Upper lobe of left lung (tissue), 6 donors: ENCODE measurements at regions not wholly inside any gene's neighbourhood (a gene's known extent, or its start where the extent isn't known, plus 50 kb on each side); places are given as distances from the start of the nearest gene placed in this dataset.

Experiments used
- ATAC-seq, 2 donors: fragments of 200-7000 bp; cut with Tn5 transposase; one replicate each; pipeline ENCODE4 v1.9.1; 2022; ENCODE audit warnings: mild to moderate bottlenecking in 2 of 2, moderate library complexity in 2 of 2; ENCODE audit not compliant: low FRiP score in 2 of 2
- DNase-seq, 2 donors: peaks; one replicate each; pipeline ENCODE4 v3.0.0-alpha.2; 2019 to 2020
- H3K27ac ChIP-seq, 4 donors: fragments of 200-600 bp; sonication (generic); one replicate each; pipeline ENCODE4 v1.5.1; 2016 to 2019
- H3K27me3 ChIP-seq, 4 donors: fragments of 200-600 bp; sonication (generic); one replicate each; pipeline ENCODE4 v1.5.1; 2017 to 2019
- H3K36me3 ChIP-seq, 4 donors: fragments of 200-600 bp; sonication (generic); one replicate each; pipeline ENCODE4 v1.5.1; 2016 to 2019
- H3K4me1 ChIP-seq, 4 donors: fragments of 200-600 bp; sonication (generic); one replicate each; pipeline ENCODE4 v1.5.1; 2018 to 2019
- H3K4me3 ChIP-seq, 4 donors: fragments of 200-600 bp; sonication (generic); one replicate each; pipeline ENCODE4 v1.5.1; 2017 to 2019; ENCODE audit warnings: mild to moderate bottlenecking in 2 of 4, moderate library complexity in 1 of 4
- H3K9me3 ChIP-seq, 4 donors: fragments of 200-600 bp; sonication (generic); one replicate each; pipeline ENCODE4 v1.5.1; 2018 to 2019
- EP300 ChIP-seq, 4 donors: sonication (generic); formaldehyde crosslinking; IDR thresholded peaks; one replicate each; pipeline ENCODE4 v1.5.1; 2017; ENCODE audit warnings: antibody characterized with exemption in 4 of 4, control low read depth in 2 of 4
- POLR2A ChIP-seq, 4 donors: fragments of 450-650 bp; IDR thresholded peaks; one replicate each; pipeline ENCODE4 v1.5.1; 2016 to 2017; ENCODE audit warnings: antibody characterized with exemption in 4 of 4, mild to moderate bottlenecking in 2 of 4
- POLR2AphosphoS5 ChIP-seq, 2 donors: sonication (generic); formaldehyde crosslinking; IDR thresholded peaks; one replicate each; pipeline ENCODE4 v1.5.1; 2017; ENCODE audit warnings: antibody characterized with exemption in 2 of 2
- WGBS, 2 donors: methylation state at CpG; one replicate each; pipeline ENCODE4 v1.1.5; 2017 to 2018; 5-methylcytosine and 5-hydroxymethylcytosine counted together
- TF ChIP-seq, protein P1 (sequence below), 6 experiments: fragments of 450-650 bp in 4 of 6; fragments of 200-600 bp in 2 of 6; sonication (generic) in 2 of 6; IDR thresholded peaks; one replicate each; pipeline ENCODE4 v1.5.1; 2016 to 2019; ENCODE audit warnings: antibody characterized with exemption in 6 of 6
- donor health status: DM: no; HTN: no; CAD: no; lungs with moderate emphysema.
- donor health status: DM: no; HTN: yes; CAD: no; lungs with severe emphysema.

DNA sequence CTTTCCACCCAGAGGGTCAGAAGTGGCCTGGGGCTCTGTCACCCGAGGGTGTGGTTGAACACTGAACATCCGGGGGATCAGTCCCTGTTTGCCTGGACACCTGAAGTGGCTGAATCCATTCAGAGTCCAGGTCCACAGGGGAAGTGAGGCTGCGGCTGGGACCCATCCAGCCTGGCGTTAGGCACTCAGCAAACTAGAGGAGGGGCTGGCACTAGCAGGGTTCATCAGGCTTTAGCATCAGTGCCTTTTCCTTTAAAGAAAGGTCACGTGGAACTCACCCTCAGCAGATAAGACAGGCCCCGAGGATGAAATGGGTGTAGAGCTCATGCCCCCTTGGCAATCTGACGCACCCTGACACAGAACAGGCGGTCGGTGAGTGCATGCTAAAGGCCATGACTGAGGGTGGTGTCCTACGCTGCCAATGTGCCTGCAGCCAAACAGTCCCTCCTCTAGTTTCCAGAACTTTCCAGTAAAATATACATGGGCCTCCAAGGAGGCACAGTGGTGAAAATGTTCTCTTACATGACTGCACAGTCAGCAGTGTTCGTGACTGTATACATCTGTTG lies 72.4 kb upstream of the ARHGEF7 start:
- H3K27me3 ChIP-seq, result no peaks in the 10 kb centered on the region
- no peak overlapping the region for H3K4me3 ChIP-seq
- no peak overlapping the region for H3K27ac ChIP-seq
- DNase-seq, result no peak
- TF ChIP-seq POLR2AphosphoS5 (IDR thresholded peaks at IDR 0.05), result no peak
- no peak for TF ChIP-seq EP300 (IDR thresholded peaks at IDR 0.05)
- TF ChIP-seq, protein P1, sequence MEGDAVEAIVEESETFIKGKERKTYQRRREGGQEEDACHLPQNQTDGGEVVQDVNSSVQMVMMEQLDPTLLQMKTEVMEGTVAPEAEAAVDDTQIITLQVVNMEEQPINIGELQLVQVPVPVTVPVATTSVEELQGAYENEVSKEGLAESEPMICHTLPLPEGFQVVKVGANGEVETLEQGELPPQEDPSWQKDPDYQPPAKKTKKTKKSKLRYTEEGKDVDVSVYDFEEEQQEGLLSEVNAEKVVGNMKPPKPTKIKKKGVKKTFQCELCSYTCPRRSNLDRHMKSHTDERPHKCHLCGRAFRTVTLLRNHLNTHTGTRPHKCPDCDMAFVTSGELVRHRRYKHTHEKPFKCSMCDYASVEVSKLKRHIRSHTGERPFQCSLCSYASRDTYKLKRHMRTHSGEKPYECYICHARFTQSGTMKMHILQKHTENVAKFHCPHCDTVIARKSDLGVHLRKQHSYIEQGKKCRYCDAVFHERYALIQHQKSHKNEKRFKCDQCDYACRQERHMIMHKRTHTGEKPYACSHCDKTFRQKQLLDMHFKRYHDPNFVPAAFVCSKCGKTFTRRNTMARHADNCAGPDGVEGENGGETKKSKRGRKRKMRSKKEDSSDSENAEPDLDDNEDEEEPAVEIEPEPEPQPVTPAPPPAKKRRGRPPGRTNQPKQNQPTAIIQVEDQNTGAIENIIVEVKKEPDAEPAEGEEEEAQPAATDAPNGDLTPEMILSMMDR (IDR thresholded peaks at IDR 0.05), result no peak
- no peak for TF ChIP-seq POLR2A (IDR thresholded peaks at IDR 0.05)
- ATAC-seq, result no peak
- peaks cover 0 to 11% (median 4%) of the 10 kb centered on the region in 4 donors for H3K4me1 ChIP-seq
- no peaks in the 10 kb centered on the region for H3K9me3 ChIP-seq
- no peaks in the 10 kb centered on the region for H3K36me3 ChIP-seq
- 77 to 86% methylated on average over 7 to 11 of the region's 11 CpGs for WGBS, 2 donors

DNA sequence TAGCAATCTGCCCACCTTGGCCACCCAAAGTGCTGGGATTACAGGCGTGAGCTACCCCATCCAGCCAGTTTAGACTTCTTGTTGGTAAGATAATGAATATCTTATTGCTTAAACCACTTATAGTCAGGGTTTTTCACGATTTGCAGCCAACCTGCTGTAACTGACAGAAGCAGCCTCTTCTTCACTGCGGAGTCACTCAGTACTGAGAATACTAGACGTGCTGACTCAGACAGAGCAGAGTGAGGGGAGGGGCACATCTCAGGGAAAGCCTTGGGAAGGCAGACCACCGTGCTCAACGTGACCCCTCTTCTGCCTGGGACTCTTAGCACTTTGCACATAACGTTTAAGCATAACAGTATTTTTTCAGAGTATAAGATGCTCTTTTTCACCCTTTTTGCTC lies 74.3 kb upstream of the ARHGEF7 start:
- WGBS, 2 donors, result 65% methylated on average over 7 of the region's 7 CpGs
- no peak for ATAC-seq
- H3K9me3 ChIP-seq, result no peaks in the 10 kb centered on the region
- TF ChIP-seq POLR2A (IDR thresholded peaks at IDR 0.05), result no peak
- no peak for TF ChIP-seq POLR2AphosphoS5 (IDR thresholded peaks at IDR 0.05)
- TF ChIP-seq EP300 (IDR thresholded peaks at IDR 0.05), result no peak
- TF ChIP-seq, protein P1 (IDR thresholded peaks at IDR 0.05), result no peak
- H3K36me3 ChIP-seq, result no peaks in the 10 kb centered on the region
- no peaks in the 10 kb centered on the region for H3K27me3 ChIP-seq
- H3K27ac ChIP-seq, result no peak overlapping the region
- DNase-seq, result no peak
- H3K4me1 ChIP-seq, result no peaks in the 10 kb centered on the region
- no peak overlapping the region for H3K4me3 ChIP-seq

DNA sequence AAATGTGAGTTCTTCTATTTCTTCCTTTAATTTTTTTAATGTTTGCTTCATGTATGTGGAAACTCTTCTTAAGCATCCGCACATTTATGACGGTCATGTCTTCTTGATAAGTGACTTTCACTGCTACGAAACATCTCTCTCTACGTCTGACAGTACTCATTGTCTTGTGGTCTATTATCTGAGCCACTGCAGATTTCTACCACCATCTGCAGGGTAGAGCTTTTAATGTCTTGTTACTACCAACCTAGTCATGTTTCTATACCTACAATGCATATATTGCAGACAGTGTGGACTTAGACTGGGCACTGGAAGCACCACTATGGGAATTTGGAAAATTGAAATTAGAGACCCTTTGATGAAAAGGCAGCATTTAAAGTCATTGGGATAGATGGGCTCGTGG lies 75.4 kb upstream of the ARHGEF7 start:
- no peak for TF ChIP-seq POLR2AphosphoS5 (IDR thresholded peaks at IDR 0.05)
- TF ChIP-seq, protein P1 (IDR thresholded peaks at IDR 0.05), result no peak
- no peak for TF ChIP-seq POLR2A (IDR thresholded peaks at IDR 0.05)
- TF ChIP-seq EP300 (IDR thresholded peaks at IDR 0.05), result no peak
- H3K36me3 ChIP-seq, result no peaks in the 10 kb centered on the region
- no peaks in the 10 kb centered on the region for H3K27me3 ChIP-seq
- no peak for DNase-seq
- no peak overlapping the region for H3K27ac ChIP-seq
- H3K4me1 ChIP-seq, result no peaks in the 10 kb centered on the region
- H3K4me3 ChIP-seq, result no peak overlapping the region
- ATAC-seq, result no peak
- no peaks in the 10 kb centered on the region for H3K9me3 ChIP-seq
- 76 to 77% methylated on average over 5 of the region's 5 CpGs for WGBS, 2 donors

DNA sequence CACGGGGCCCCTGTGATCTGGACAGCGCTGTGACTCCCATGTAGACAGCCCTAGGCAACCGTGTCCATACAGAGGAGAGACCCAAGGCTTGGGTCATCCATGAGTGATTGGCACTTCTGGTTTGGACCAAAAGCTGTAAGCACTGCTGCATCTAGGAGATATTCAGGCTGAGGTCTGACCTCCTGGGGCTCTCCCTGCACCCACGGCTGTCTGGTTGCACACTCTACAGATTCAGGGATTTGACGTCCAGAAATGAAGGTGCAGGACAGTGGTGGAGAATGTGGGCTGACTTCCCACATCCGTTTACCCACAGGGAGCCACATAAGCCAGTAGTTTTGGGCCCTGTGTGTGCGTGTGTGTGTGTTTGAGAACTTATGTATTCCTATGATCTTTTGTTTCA lies 76.2 kb upstream of the ARHGEF7 start:
- TF ChIP-seq, protein P1 (IDR thresholded peaks at IDR 0.05), result no peak
- TF ChIP-seq POLR2A (IDR thresholded peaks at IDR 0.05) (no peak), EP300 (IDR thresholded peaks at IDR 0.05) (no peak), POLR2AphosphoS5 (IDR thresholded peaks at IDR 0.05) (no peak)
- no peak for ATAC-seq
- 73 to 79% methylated on average over 7 of the region's 7 CpGs for WGBS, 2 donors

DNA sequence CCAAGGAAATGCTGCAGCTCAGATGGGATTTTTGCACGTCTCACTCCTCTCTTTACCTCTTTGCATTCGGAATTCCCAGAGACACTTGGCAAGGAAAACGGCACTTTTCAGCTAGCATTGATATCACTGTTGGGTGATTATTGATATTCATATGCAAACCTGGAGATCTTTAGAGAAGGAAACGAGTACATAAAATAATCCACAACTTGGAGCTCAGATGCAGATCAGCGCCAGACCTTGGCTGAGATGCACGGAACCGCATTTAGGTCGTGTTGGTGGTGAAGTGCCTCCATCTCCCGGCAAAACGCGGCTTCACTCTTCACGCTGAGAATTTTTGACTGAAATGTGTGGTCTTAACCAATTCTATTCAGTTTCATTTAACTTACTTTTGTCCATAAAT lies 77.2 kb upstream of the ARHGEF7 start:
- no peaks in the 10 kb centered on the region for H3K36me3 ChIP-seq
- no peaks in the 10 kb centered on the region for H3K4me1 ChIP-seq
- WGBS, 2 donors, result 76 to 79% methylated on average over 12 of the region's 12 CpGs
- H3K27me3 ChIP-seq, result no peaks in the 10 kb centered on the region
- TF ChIP-seq POLR2A (IDR thresholded peaks at IDR 0.05) (no peak), POLR2AphosphoS5 (IDR thresholded peaks at IDR 0.05) (no peak), EP300 (IDR thresholded peaks at IDR 0.05) (no peak)
- TF ChIP-seq, protein P1 (IDR thresholded peaks at IDR 0.05), result no peak
- no peak overlapping the region for H3K27ac ChIP-seq
- DNase-seq (no peak), ATAC-seq (no peak)
- no peaks in the 10 kb centered on the region for H3K9me3 ChIP-seq
- H3K4me3 ChIP-seq, result no peak overlapping the region

More for the DNA sequence above, 76.2 kb upstream of the ARHGEF7 start:
- Histone ChIP-seq H3K27me3 (no peaks in the 10 kb centered on the region), H3K36me3 (no peaks in the 10 kb centered on the region), H3K9me3 (no peaks in the 10 kb centered on the region), H3K27ac (no peak overlapping the region), H3K4me1 (no peaks in the 10 kb centered on the region), H3K4me3 (no peak overlapping the region)
- no peak for DNase-seq
